HepG2 (cell line): ENCODE measurements at regions not wholly inside any gene's neighbourhood (a gene's known extent, or its start where the extent isn't known, plus 50 kb on each side); places are given as distances from the start of the nearest gene placed in this dataset.

Source experiments
- ATAC-seq: fragments of 200-7000 bp; cut with Tn5 transposase; 3 replicates; pipeline ENCODE4 v1.9.1; 2020; ENCODE audit warnings: mild to moderate bottlenecking, moderate library complexity
- BruUV-seq: library from RNA; stranded (reverse); fragments of 400-500 nt; replicated peaks from 2 replicates; lab custom pipeline; 2021; lab: Mats Ljungman, UMichigan
- CTCF ChIA-PET: fragments of 300-600 bp; formaldehyde crosslinking; extraction: SDS; loops from one replicate; lab custom pipeline; 2021; ENCODE audit warnings: low total read pairs, inconsistent platforms, low intra/inter-chr PET ratio; lab: Yijun Ruan, JAX
- POLR2A ChIA-PET: fragments of 350-600 bp; sonication (Branson Sonifier 250); formaldehyde crosslinking; loops from one replicate; lab custom pipeline; 2020; ENCODE audit warnings: antibody characterized with exemption, inconsistent platforms; lab: Yijun Ruan, JAX
- DNase-seq: peaks from one replicate; pipeline ENCODE4 v3.0.0-alpha.2; 2015; ENCODE audit warnings: low spot score
- FAIRE-seq: peaks from 3 replicates; lab custom pipeline; 2011; peaks lifted over from hg19 to GRCh38; lab: Jason Lieb, UNC
- H2AFZ ChIP-seq: one replicate; pipeline ENCODE4 v1.6.1; 2011; ENCODE audit warnings: low read length, inconsistent platforms
- H3K27ac ChIP-seq: fragments of 300-600 bp; 3 replicates; pipeline ENCODE4 v1.8.0; 2011; ENCODE audit warnings: mixed run types, mild to moderate bottlenecking, mixed read lengths, low read length, inconsistent platforms; ENCODE audit not compliant: insufficient read depth; ENCODE audit errors: extremely low read length
- H3K27me3 ChIP-seq, 2 experiments: fragments of 200-600 bp in 1 of 2; 2 replicates in 1 of 2; 3 replicates in 1 of 2; pipeline versions ENCODE4 v1.6.0 to v1.8.0; 2011; ENCODE audit warnings: low read length in 2 of 2, mild to moderate bottlenecking in 2 of 2, moderate library complexity in 2 of 2, inconsistent platforms in 1 of 2; ENCODE audit not compliant: insufficient read depth in 2 of 2, control insufficient read depth in 1 of 2
- H3K36me3 ChIP-seq, 2 experiments: fragments of 200-600 bp in 1 of 2; replicated peaks in 1 of 2; 2 replicates in 1 of 2; 3 replicates in 1 of 2; pipeline versions ENCODE4 v1.5.1 to v1.8.0; 2011; ENCODE audit warnings: low read length in 2 of 2, inconsistent platforms in 1 of 2; ENCODE audit not compliant: insufficient read depth in 2 of 2, control insufficient read depth in 1 of 2
- H3K4me1 ChIP-seq: 2 replicates; pipeline ENCODE4 v1.5.1; 2012; ENCODE audit warnings: low read length, inconsistent platforms; ENCODE audit not compliant: insufficient read depth
- H3K4me2 ChIP-seq: 2 replicates; pipeline ENCODE4 v1.6.0; 2011; ENCODE audit warnings: low read depth, low read length, inconsistent platforms
- H3K4me3 ChIP-seq, 3 experiments: fragments of 200-600 bp in 1 of 3; sonication (generic), shearing (Covaris generic) in 1 of 3; replicated peaks in 1 of 3; 2 replicates each; pipeline ENCODE4 v1.5.1; 2011 to 2016; ENCODE audit warnings: low read length in 3 of 3, inconsistent platforms in 2 of 3, low read depth in 2 of 3, mild to moderate bottlenecking in 2 of 3, control low read depth in 1 of 3, mixed read lengths in 1 of 3; ENCODE audit not compliant: insufficient read depth in 1 of 3
- H3K79me2 ChIP-seq: one replicate; pipeline ENCODE4 v1.6.1; 2011; ENCODE audit warnings: low read length, inconsistent platforms; ENCODE audit not compliant: insufficient read depth
- H3K9ac ChIP-seq: 2 replicates; pipeline ENCODE4 v1.6.0; 2011; ENCODE audit warnings: mild to moderate bottlenecking, low read depth, low read length, inconsistent platforms; ENCODE audit not compliant: insufficient read depth
- H3K9me3 ChIP-seq: 2 replicates; pipeline ENCODE4 v1.5.1; 2012; ENCODE audit warnings: mild to moderate bottlenecking, low read length
- H4K20me1 ChIP-seq: 2 replicates; pipeline ENCODE4 v1.6.0; 2011; ENCODE audit warnings: inconsistent platforms, mild to moderate bottlenecking, low read length, moderate library complexity; ENCODE audit not compliant: insufficient read depth
- ARID4A ChIP-seq: sonication (generic); formaldehyde crosslinking; IDR thresholded peaks from 2 replicates; pipeline ENCODE4 v1.5.0; 2020; ENCODE audit warnings: mild to moderate bottlenecking, missing genetic modification reagents, borderline replicate concordance
- DPF2 ChIP-seq: sonication (generic); formaldehyde crosslinking; IDR thresholded peaks from 2 replicates; pipeline ENCODE4 v1.4.0; 2020; ENCODE audit warnings: mild to moderate bottlenecking, low read depth, missing genetic modification reagents, borderline replicate concordance
- IRF2 ChIP-seq: IDR thresholded peaks from 2 replicates; pipeline ENCODE4 v1.6.1; 2018; ENCODE audit warnings: missing genetic modification reagents, missing compliant biosample characterization
- JARID2 ChIP-seq: sonication (generic); formaldehyde crosslinking; IDR thresholded peaks from 2 replicates; pipeline ENCODE4 v1.8.1; 2023; ENCODE audit warnings: missing genetic modification reagents, inconsistent platforms; ENCODE audit not compliant: insufficient replicate concordance
- MBNL3 ChIP-seq: fragments of 250-450 bp; sonication (Bioruptor Pico); conservative IDR thresholded peaks from 2 replicates; pipeline ENCODE4 v1.8.0; 2022; ENCODE audit warnings: mild to moderate bottlenecking, inconsistent platforms
- SMAD1 ChIP-seq: sonication (generic); formaldehyde crosslinking; IDR thresholded peaks from 2 replicates; pipeline ENCODE4 v1.4.0; 2020; ENCODE audit warnings: missing genetic modification reagents, low read depth, mild to moderate bottlenecking, borderline replicate concordance
- ZFP37 ChIP-seq: sonication (generic); formaldehyde crosslinking; IDR thresholded peaks from 2 replicates; pipeline ENCODE4 v1.4.0; 2020; ENCODE audit warnings: missing genetic modification reagents, borderline replicate concordance
- ZFP82 ChIP-seq: sonication (generic); formaldehyde crosslinking; IDR thresholded peaks from 2 replicates; pipeline ENCODE4 v1.5.1; 2020; ENCODE audit warnings: mild to moderate bottlenecking, missing genetic modification reagents, borderline replicate concordance
- ZNF260 ChIP-seq: sonication (generic); formaldehyde crosslinking; IDR thresholded peaks from 2 replicates; pipeline ENCODE4 v1.4.0; 2020; ENCODE audit warnings: missing genetic modification reagents, low read depth, mild to moderate bottlenecking, borderline replicate concordance
- ZNF549 ChIP-seq: sonication (generic); formaldehyde crosslinking; IDR thresholded peaks from 2 replicates; pipeline ENCODE4 v1.5.0; 2020; ENCODE audit warnings: missing genetic modification reagents
- ZNF891 ChIP-seq: sonication (generic); formaldehyde crosslinking; IDR thresholded peaks from 2 replicates; pipeline ENCODE4 v1.5.0; 2020; ENCODE audit warnings: mild to moderate bottlenecking, missing genetic modification reagents
- ZSCAN9 ChIP-seq: IDR thresholded peaks from 2 replicates; pipeline ENCODE4 v1.6.1; 2016; ENCODE audit warnings: borderline replicate concordance
- in situ Hi-C: cut with HindIII; loops from 2 replicates; pipeline ENCODE4 v1.10.0; 2017; ENCODE audit warnings: low pct_unique_long_range_greater_than_20kb; ENCODE audit not compliant: extremely low pct_ligation_motif_present
- intact Hi-C: fragments of 100-400 bp; cut with micrococcal nuclease; formaldehyde crosslinking; loops from one replicate; pipeline ENCODE4 v1.10.0; 2022; ENCODE audit not compliant: unreplicated experiment
- TF ChIP-seq, protein P1 (sequence below): sonication (generic); formaldehyde crosslinking; IDR thresholded peaks from 2 replicates; pipeline ENCODE4 v1.4.0; 2020; ENCODE audit warnings: missing genetic modification reagents

DNA sequence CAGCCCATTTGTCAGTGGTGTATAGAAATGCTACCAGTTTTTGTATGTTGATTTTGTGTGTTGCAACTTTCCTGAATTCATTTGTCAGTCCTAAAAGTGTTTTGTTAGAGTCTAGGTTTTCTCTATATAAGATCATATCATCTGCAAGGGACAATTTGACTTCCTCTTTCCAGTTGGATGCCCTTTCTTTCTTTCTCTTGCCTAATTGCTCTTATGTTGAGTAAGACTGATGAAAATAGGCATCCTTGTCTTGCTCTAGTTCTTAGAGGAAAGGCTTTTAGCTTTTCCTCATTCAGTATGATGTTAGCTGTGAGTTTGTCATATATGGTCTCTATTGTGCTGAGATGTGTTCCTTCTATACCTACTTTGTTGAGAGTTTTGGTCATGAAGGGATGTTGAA is 161.7 kb upstream of the TPK1 start:
- intact Hi-C loops: no loop called here
- FAIRE-seq: no peak
- TF ChIP-seq ZFP37 (no peak), ZNF260 (CRISPR knock-in tag) (no peak), DPF2 (no peak), SMAD1 (CRISPR knock-in tag) (no peak), ARID4A (CRISPR knock-in tag) (no peak), ZNF891 (CRISPR knock-in tag) (no peak), IRF2 (CRISPR knock-in tag) (no peak), ZFP82 (CRISPR knock-in tag) (no peak), ZNF549 (CRISPR knock-in tag) (no peak), JARID2 (CRISPR knock-in tag) (no peak), ZSCAN9 (CRISPR knock-in tag) (no peak), MBNL3 (no peak)
- TF ChIP-seq, protein P1, sequence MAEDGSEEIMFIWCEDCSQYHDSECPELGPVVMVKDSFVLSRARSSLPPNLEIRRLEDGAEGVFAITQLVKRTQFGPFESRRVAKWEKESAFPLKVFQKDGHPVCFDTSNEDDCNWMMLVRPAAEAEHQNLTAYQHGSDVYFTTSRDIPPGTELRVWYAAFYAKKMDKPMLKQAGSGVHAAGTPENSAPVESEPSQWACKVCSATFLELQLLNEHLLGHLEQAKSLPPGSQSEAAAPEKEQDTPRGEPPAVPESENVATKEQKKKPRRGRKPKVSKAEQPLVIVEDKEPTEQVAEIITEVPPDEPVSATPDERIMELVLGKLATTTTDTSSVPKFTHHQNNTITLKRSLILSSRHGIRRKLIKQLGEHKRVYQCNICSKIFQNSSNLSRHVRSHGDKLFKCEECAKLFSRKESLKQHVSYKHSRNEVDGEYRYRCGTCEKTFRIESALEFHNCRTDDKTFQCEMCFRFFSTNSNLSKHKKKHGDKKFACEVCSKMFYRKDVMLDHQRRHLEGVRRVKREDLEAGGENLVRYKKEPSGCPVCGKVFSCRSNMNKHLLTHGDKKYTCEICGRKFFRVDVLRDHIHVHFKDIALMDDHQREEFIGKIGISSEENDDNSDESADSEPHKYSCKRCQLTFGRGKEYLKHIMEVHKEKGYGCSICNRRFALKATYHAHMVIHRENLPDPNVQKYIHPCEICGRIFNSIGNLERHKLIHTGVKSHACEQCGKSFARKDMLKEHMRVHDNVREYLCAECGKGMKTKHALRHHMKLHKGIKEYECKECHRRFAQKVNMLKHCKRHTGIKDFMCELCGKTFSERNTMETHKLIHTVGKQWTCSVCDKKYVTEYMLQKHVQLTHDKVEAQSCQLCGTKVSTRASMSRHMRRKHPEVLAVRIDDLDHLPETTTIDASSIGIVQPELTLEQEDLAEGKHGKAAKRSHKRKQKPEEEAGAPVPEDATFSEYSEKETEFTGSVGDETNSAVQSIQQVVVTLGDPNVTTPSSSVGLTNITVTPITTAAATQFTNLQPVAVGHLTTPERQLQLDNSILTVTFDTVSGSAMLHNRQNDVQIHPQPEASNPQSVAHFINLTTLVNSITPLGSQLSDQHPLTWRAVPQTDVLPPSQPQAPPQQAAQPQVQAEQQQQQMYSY (CRISPR knock-in tag): no peak

More for the DNA sequence above, 161.7 kb upstream of the TPK1 start:
- no TSS peak for BruUV-seq
- no peak for ATAC-seq
- no peak overlapping the region for H2AFZ ChIP-seq
- peaks cover 81% of the 10 kb centered on the region for H3K9me3 ChIP-seq
- ChIA-PET CTCF (no interaction called here), POLR2A (no interaction called here)
- no peaks in the 10 kb centered on the region for H3K79me2 ChIP-seq
- H3K27me3 ChIP-seq: no peaks in the 10 kb centered on the region
- H3K4me2 ChIP-seq: no peak overlapping the region
- DNase-seq: no peak
- no peak overlapping the region for H3K9ac ChIP-seq
- H3K27ac ChIP-seq: no peak overlapping the region
- in situ Hi-C loops: no loop called here
- H3K36me3 ChIP-seq: no peaks in the 10 kb centered on the region
- H3K4me3 ChIP-seq: no peak overlapping the region
- H3K4me1 ChIP-seq: no peaks in the 10 kb centered on the region
- no peaks in the 10 kb centered on the region for H4K20me1 ChIP-seq
